SK-N-SH treated with all-trans-retinoic acid at 6 μM for 48 hours (cell line): ENCODE measurements at regions not wholly inside any gene's neighbourhood (a gene's known extent, or its start where the extent isn't known, plus 50 kb on each side); places are given as distances from the start of the nearest gene placed in this dataset.

Experiments
- CSRNP3 ChIP-seq: fragments of 250-450 bp; sonication (Bioruptor Pico); IDR thresholded peaks from 2 replicates; pipeline ENCODE4 v1.5.1; 2021; ENCODE audit warnings: mild to moderate bottlenecking, moderate library complexity
- ZFP30 ChIP-seq: fragments of 450-650 bp; formaldehyde crosslinking; IDR thresholded peaks from 2 replicates; pipeline ENCODE4 v1.5.0; 2022; ENCODE audit warnings: mild to moderate bottlenecking, moderate library complexity

GRCh38 chrX:8103655-8104054 is 67.4 kb downstream of the VCX2 start:
- TF ChIP-seq CSRNP3 (CRISPR knock-in tag) (no peak), ZFP30 (CRISPR knock-in tag) (no peak)
